Sigmoid colon (tissue), 6 donors: ENCODE measurements at regions not wholly inside any gene's neighbourhood (a gene's known extent, or its start where the extent isn't known, plus 50 kb on each side); places are given as distances from the start of the nearest gene placed in this dataset.

ENCODE experiments used
- DNase-seq: peaks from one replicate; pipeline ENCODE4 v3.0.0-alpha.2; 2019
- H3K27ac ChIP-seq, 4 donors: fragments of 200-600 bp; sonication (generic); one replicate each; pipeline ENCODE4 v1.5.1; 2016 to 2019; ENCODE audit warnings: mild to moderate bottlenecking in 1 of 4
- H3K27me3 ChIP-seq, 3 donors: fragments of 200-600 bp; sonication (generic); one replicate each; pipeline ENCODE4 v1.5.1; 2019; ENCODE audit warnings: mild to moderate bottlenecking in 1 of 3
- H3K36me3 ChIP-seq, 4 donors: fragments of 200-600 bp; sonication (generic); one replicate each; pipeline ENCODE4 v1.5.1; 2016 to 2019
- H3K4me1 ChIP-seq, 4 donors: fragments of 200-600 bp; sonication (generic); one replicate each; pipeline ENCODE4 v1.5.1; 2017 to 2019
- H3K4me3 ChIP-seq, 4 donors: fragments of 200-600 bp; sonication (generic); one replicate each; pipeline ENCODE4 v1.5.1; 2017 to 2019; ENCODE audit warnings: mild to moderate bottlenecking in 2 of 4, moderate library complexity in 1 of 4
- H3K9me3 ChIP-seq, 4 donors: fragments of 200-600 bp in 3 of 4; sonication (generic) in 3 of 4; one replicate each; pipeline versions ENCODE4 v1.5.1 to v1.6.1; 2013 to 2019
- CTCF ChIP-seq, 4 experiments: fragments of 450-650 bp in 3 of 4; fragments of 200-600 bp in 1 of 4; IDR thresholded peaks; one replicate each; pipeline ENCODE4 v1.5.1; 2016 to 2019; ENCODE audit warnings: antibody characterized with exemption in 4 of 4, mild to moderate bottlenecking in 3 of 4, moderate library complexity in 2 of 4
- EP300 ChIP-seq, 4 donors: sonication (generic); formaldehyde crosslinking; IDR thresholded peaks; one replicate each; pipeline ENCODE4 v1.6.1; 2017; ENCODE audit warnings: antibody characterized with exemption in 4 of 4
- POLR2A ChIP-seq, 2 donors: fragments of 450-650 bp; IDR thresholded peaks; one replicate each; pipeline ENCODE4 v1.6.1; 2016; ENCODE audit warnings: antibody characterized with exemption in 2 of 2, mild to moderate bottlenecking in 2 of 2, moderate library complexity in 2 of 2
- POLR2AphosphoS5 ChIP-seq, 4 donors: sonication (generic); formaldehyde crosslinking; IDR thresholded peaks; one replicate each; pipeline ENCODE4 v1.6.1; 2017; ENCODE audit warnings: antibody characterized with exemption in 4 of 4
- WGBS, 2 donors: extraction: QIAGEN DNeasy Blood & Tissue Kit; methylation state at CpG; one replicate each; pipeline ENCODE4 v1.1.7; 2013; 5-methylcytosine and 5-hydroxymethylcytosine counted together
- intact Hi-C: fragments of 100-400 bp; cut with DNase I; formaldehyde crosslinking; loops from one replicate; pipeline ENCODE4 v1.15.1; 2023
- donor health status: healthy with polysubstance abuse.
- donor health status: healthy.

DNA sequence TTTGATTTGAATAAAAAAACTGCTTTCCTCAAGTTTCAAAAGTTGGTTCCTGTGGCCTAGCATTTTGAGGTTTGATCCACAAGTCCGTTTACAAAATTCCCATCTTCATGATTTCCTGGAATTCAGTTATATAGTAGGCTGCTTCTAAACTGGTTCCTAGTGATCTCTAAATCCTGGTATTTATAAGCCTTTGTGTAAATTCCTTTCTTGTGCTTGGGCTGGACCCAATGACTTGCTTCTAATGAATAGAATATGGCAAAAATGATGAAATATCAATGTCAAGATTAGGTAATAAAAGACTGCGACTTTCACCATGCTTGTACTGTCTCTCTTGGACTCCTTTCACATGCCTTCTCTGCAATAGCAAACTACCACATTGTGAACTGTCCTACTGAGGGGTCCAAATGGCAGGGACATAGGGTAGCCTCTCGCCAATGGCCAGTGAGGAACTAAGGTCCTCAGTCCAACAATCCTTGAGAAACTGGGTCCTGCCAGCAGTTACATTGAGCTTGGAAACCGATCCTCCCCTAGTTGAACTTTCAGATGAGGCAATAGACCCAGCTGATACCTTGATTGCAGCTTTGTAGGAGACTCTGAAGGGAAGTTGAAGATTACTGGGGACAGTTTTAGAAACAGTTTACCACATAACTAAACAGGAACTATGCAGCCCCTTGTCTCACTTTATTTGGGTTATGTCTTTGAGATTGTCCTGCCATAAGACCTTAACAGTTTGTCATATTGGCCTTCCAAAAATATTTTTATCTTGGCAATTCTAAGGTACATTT is 303.9 kb upstream of the TBC1D5 start:
- H3K9me3 ChIP-seq, result no peaks in the 10 kb centered on the region
- H3K27ac ChIP-seq, result no peak overlapping the region
- WGBS, 2 donors, result 81 to 85% methylated on average over 4 of the region's 4 CpGs
- no peak for TF ChIP-seq EP300 (IDR thresholded peaks at IDR 0.05)
- TF ChIP-seq POLR2AphosphoS5 (IDR thresholded peaks at IDR 0.05), result no peak
- no peak for TF ChIP-seq POLR2A (IDR thresholded peaks at IDR 0.05)
- TF ChIP-seq CTCF (IDR thresholded peaks at IDR 0.05), result no peak
- H3K4me1 ChIP-seq, result peaks cover 0 to 37% (median 4%) of the 10 kb centered on the region in 4 donors
- H3K27me3 ChIP-seq, result no peaks in the 10 kb centered on the region
- intact Hi-C loops, result no loop called here
- DNase-seq, result no peak
- no peaks in the 10 kb centered on the region for H3K36me3 ChIP-seq
- no peak overlapping the region for H3K4me3 ChIP-seq

DNA sequence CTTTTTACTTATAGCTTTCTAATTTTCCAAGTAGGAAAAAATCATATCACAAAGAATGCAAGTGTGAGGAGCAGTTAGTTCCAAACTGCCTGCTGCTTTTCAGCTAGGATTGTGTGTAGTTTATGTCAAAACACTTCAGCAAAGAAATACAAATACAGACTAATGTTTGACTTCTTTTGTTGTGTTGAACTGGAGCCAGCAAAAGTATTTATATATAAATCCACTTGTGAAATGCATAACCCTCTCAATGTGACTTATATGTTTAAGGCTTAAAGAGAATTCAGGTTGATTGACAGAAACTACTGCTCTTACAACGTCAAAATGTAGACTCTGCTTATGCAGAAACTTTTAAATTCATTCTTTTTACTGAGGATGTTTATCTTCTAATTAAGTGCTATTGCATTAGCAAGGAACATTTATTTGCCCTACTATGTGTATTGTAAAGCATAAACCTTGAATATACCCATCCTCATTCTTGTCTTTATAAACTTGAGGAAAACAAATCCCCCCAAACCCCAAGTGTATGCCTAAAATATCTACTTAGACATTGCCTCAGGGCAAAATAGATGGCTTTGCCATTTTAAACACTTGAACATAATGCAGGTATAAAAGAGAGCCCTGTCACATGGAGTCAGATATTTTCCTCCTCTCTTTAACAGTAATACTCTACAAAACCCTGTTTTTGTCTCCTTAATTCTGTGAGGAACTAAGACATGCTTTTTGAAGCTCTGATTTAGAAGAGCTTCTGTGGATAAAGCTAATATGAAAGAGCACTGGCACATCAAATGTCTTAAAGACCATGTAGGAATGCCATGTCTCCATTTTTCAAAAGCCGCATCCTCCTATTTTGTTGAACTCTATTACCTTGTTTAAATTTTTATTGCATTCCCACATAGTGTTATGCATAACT is 302.8 kb upstream of the TBC1D5 start:
- Histone ChIP-seq H3K9me3 (no peaks in the 10 kb centered on the region), H3K36me3 (no peaks in the 10 kb centered on the region), H3K27ac (no peak overlapping the region), H3K4me1 (peaks cover 0 to 37% (median 4%) of the 10 kb centered on the region in 4 donors), H3K27me3 (no peaks in the 10 kb centered on the region), H3K4me3 (no peak overlapping the region)
- DNase-seq, result no peak
- WGBS, 2 donors, result 73 to 78% methylated on average over 2 of the region's 2 CpGs
- intact Hi-C loops, result no loop called here
- TF ChIP-seq CTCF (IDR thresholded peaks at IDR 0.05) (no peak), POLR2A (IDR thresholded peaks at IDR 0.05) (no peak), POLR2AphosphoS5 (IDR thresholded peaks at IDR 0.05) (no peak), EP300 (IDR thresholded peaks at IDR 0.05) (no peak)

- intact Hi-C loops, result no loop called here
- H3K27me3 ChIP-seq, result no peaks in the 10 kb centered on the region
- TF ChIP-seq EP300 (IDR thresholded peaks at IDR 0.05) (no peak), CTCF (IDR thresholded peaks at IDR 0.05) (no peak), POLR2A (IDR thresholded peaks at IDR 0.05) (no peak), POLR2AphosphoS5 (IDR thresholded peaks at IDR 0.05) (no peak)
- 60 to 72% methylated on average over 2 of the region's 2 CpGs for WGBS, 2 donors
- H3K4me3 ChIP-seq, result no peak overlapping the region
- no peaks in the 10 kb centered on the region for H3K9me3 ChIP-seq
- peaks cover 0 to 31% (median 3%) of the 10 kb centered on the region in 4 donors for H3K4me1 ChIP-seq
- no peak for DNase-seq
- H3K27ac ChIP-seq, result no peak overlapping the region
- H3K36me3 ChIP-seq, result no peaks in the 10 kb centered on the region
Observed at GRCh38 chr3:18044191-18044590, 301.8 kb upstream of the TBC1D5 start.

GRCh38 chr3:18036450-18036815 is 294.0 kb upstream of the TBC1D5 start:
- H3K36me3 ChIP-seq, result no peaks in the 10 kb centered on the region
- intact Hi-C loops, result no loop called here
- no peak overlapping the region for H3K4me3 ChIP-seq
- H3K27me3 ChIP-seq, result no peaks in the 10 kb centered on the region
- H3K27ac ChIP-seq, result no peak overlapping the region
- TF ChIP-seq EP300 (IDR thresholded peaks at IDR 0.05) (no peak), POLR2AphosphoS5 (IDR thresholded peaks at IDR 0.05) (no peak), CTCF (IDR thresholded peaks at IDR 0.05) (no peak), POLR2A (IDR thresholded peaks at IDR 0.05) (no peak)
- H3K9me3 ChIP-seq, result no peaks in the 10 kb centered on the region
- H3K4me1 ChIP-seq, result no peaks in the 10 kb centered on the region
- DNase-seq, result no peak
- 38 to 55% methylated on average over 1 of the region's 1 CpG for WGBS, 2 donors
